SK-N-SH treated with all-trans-retinoic acid at 6 μM for 48 hours (cell line): ENCODE measurements at regions not wholly inside any gene's neighbourhood (a gene's known extent, or its start where the extent isn't known, plus 50 kb on each side); places are given as distances from the start of the nearest gene placed in this dataset.

Source experiments
- ATAC-seq: fragments of 200-7000 bp; cut with Tn5 transposase; 3 replicates; pipeline ENCODE4 v1.9.1; 2020; ENCODE audit warnings: mild to moderate bottlenecking, moderate library complexity
- ARNTL ChIP-seq: fragments of 450-650 bp; formaldehyde crosslinking; IDR thresholded peaks from 2 replicates; pipeline ENCODE4 v1.5.0; 2020; ENCODE audit warnings: low read depth, mild to moderate bottlenecking, moderate library complexity, borderline replicate concordance
- BACH2 ChIP-seq: fragments of 250-450 bp; sonication (Bioruptor Pico); IDR thresholded peaks from 2 replicates; pipeline ENCODE4 v1.9.0; 2021; ENCODE audit warnings: mild to moderate bottlenecking, borderline replicate concordance
- CREB5 ChIP-seq: fragments of 250-450 bp; sonication (Bioruptor Pico); IDR thresholded peaks from 2 replicates; pipeline ENCODE4 v1.5.1; 2020; ENCODE audit warnings: low read depth, mild to moderate bottlenecking, moderate library complexity
- CSDC2 ChIP-seq: fragments of 250-450 bp; sonication (Bioruptor Pico); IDR thresholded peaks from 2 replicates; pipeline ENCODE4 v1.5.0; 2020; ENCODE audit warnings: mild to moderate bottlenecking, moderate library complexity
- CSRNP3 ChIP-seq: fragments of 250-450 bp; sonication (Bioruptor Pico); IDR thresholded peaks from 2 replicates; pipeline ENCODE4 v1.5.1; 2021; ENCODE audit warnings: mild to moderate bottlenecking, moderate library complexity
- ESRRG ChIP-seq: fragments of 250-450 bp; sonication (Bioruptor Pico); IDR thresholded peaks from 2 replicates; pipeline ENCODE4 v1.6.1; 2021; ENCODE audit warnings: mild to moderate bottlenecking
- GLIS3 ChIP-seq: fragments of 250-450 bp; sonication (Bioruptor Pico); IDR thresholded peaks from 2 replicates; pipeline ENCODE4 v1.5.0; 2020; ENCODE audit warnings: mild to moderate bottlenecking, moderate library complexity
- ISL1 ChIP-seq: fragments of 250-450 bp; sonication (Bioruptor Pico); IDR thresholded peaks from 2 replicates; pipeline ENCODE4 v2.1.2; 2022; ENCODE audit warnings: mild to moderate bottlenecking, moderate library complexity
- OSR1 ChIP-seq: fragments of 250-450 bp; sonication (Bioruptor Pico); IDR thresholded peaks from 2 replicates; pipeline ENCODE4 v1.8.0; 2022; ENCODE audit warnings: moderate library complexity, mild to moderate bottlenecking, inconsistent platforms
- PATZ1 ChIP-seq: fragments of 250-450 bp; sonication (Bioruptor Pico); IDR thresholded peaks from 2 replicates; pipeline ENCODE4 v1.8.0; 2020; ENCODE audit warnings: mild to moderate bottlenecking, moderate library complexity, borderline replicate concordance
- POU6F1 ChIP-seq: fragments of 250-450 bp; sonication (Bioruptor Pico); IDR thresholded peaks from 2 replicates; pipeline ENCODE4 v1.8.0; 2021; ENCODE audit warnings: low read depth, mild to moderate bottlenecking, moderate library complexity, borderline replicate concordance
- RARB ChIP-seq: fragments of 250-450 bp; sonication (Bioruptor Pico); IDR thresholded peaks from 2 replicates; pipeline ENCODE4 v1.8.0; 2021; ENCODE audit warnings: mild to moderate bottlenecking, moderate library complexity
- SNAI2 ChIP-seq: fragments of 250-450 bp; sonication (Bioruptor Pico); IDR thresholded peaks from 2 replicates; pipeline ENCODE4 v1.5.0; 2020; ENCODE audit warnings: mild to moderate bottlenecking, moderate library complexity
- TCF4 ChIP-seq: fragments of 250-450 bp; sonication (Bioruptor Pico); IDR thresholded peaks from 2 replicates; pipeline ENCODE4 v1.8.0; 2021; ENCODE audit warnings: mild to moderate bottlenecking, moderate library complexity, borderline replicate concordance
- TSHZ2 ChIP-seq: fragments of 250-450 bp; sonication (Bioruptor Pico); IDR thresholded peaks from 2 replicates; pipeline ENCODE4 v1.5.0; 2020; ENCODE audit warnings: mild to moderate bottlenecking, moderate library complexity
- ZC3H10 ChIP-seq: fragments of 250-450 bp; sonication (Bioruptor Pico); IDR thresholded peaks from 2 replicates; pipeline ENCODE4 v1.5.1; 2021; ENCODE audit warnings: mild to moderate bottlenecking, moderate library complexity
- ZFP3 ChIP-seq: fragments of 250-450 bp; sonication (Bioruptor Pico); IDR thresholded peaks from 2 replicates; pipeline ENCODE4 v1.5.0; 2020; ENCODE audit warnings: mild to moderate bottlenecking, moderate library complexity
- ZFP30 ChIP-seq: fragments of 450-650 bp; formaldehyde crosslinking; IDR thresholded peaks from 2 replicates; pipeline ENCODE4 v1.5.0; 2022; ENCODE audit warnings: mild to moderate bottlenecking, moderate library complexity
- ZNF565 ChIP-seq: fragments of 450-650 bp; formaldehyde crosslinking; conservative IDR thresholded peaks from 2 replicates; pipeline ENCODE4 v1.5.0; 2020; ENCODE audit warnings: low read depth, mild to moderate bottlenecking, moderate library complexity
- ZNF70 ChIP-seq: fragments of 450-650 bp; formaldehyde crosslinking; IDR thresholded peaks from 2 replicates; pipeline ENCODE4 v1.5.0; 2020; ENCODE audit warnings: mild to moderate bottlenecking, moderate library complexity
- ZNF8 ChIP-seq: fragments of 450-650 bp; formaldehyde crosslinking; IDR thresholded peaks from 2 replicates; pipeline ENCODE4 v1.5.0; 2020; ENCODE audit warnings: mild to moderate bottlenecking, moderate library complexity

- TF ChIP-seq ZNF70, result no peak
- no peak for TF ChIP-seq CREB5 (CRISPR knock-in tag)
- TF ChIP-seq ESRRG (CRISPR knock-in tag), result no peak
- TF ChIP-seq ISL1 (CRISPR knock-in tag), result no peak
- no peak for TF ChIP-seq ZNF8 (CRISPR knock-in tag)
- TF ChIP-seq ZC3H10 (CRISPR knock-in tag), result no peak
- TF ChIP-seq BACH2, result no peak
- TF ChIP-seq GLIS3 (CRISPR knock-in tag), result no peak
- TF ChIP-seq CSRNP3, result no peak
- no peak for TF ChIP-seq ZFP3
- TF ChIP-seq PATZ1 (CRISPR knock-in tag), result no peak
These were observed 142.3 kb downstream of the UNC5CL start for GRCh38 chr6:40896696-40897095.

GRCh38 chr6:40894962-40895799 is 143.8 kb downstream of the UNC5CL start:
- TF ChIP-seq CSDC2 (CRISPR knock-in tag) (no peak), ZC3H10 (CRISPR knock-in tag) (no peak), RARB (CRISPR knock-in tag) (no peak), ESRRG (CRISPR knock-in tag) (no peak), OSR1 (no peak), TCF4 (CRISPR knock-in tag) (no peak), ARNTL (no peak), TSHZ2 (CRISPR knock-in tag) (no peak), CREB5 (CRISPR knock-in tag) (no peak), ZFP3 (no peak), SNAI2 (CRISPR knock-in tag) (no peak), PATZ1 (CRISPR knock-in tag) (no peak), ZNF565 (CRISPR knock-in tag) (no peak), ISL1 (CRISPR knock-in tag) (no peak), ZFP30 (no peak), BACH2 (no peak), CSRNP3 (no peak), POU6F1 (CRISPR knock-in tag) (no peak)
- peak; percentile 96 for ATAC-seq

More at GRCh38 chr6:40896696-40897095, 142.3 kb downstream of the UNC5CL start:
- no peak for ATAC-seq
